ENCODE measurements at regions not wholly inside any gene's neighbourhood (a gene's known extent, or its start where the extent isn't known, plus 50 kb on each side); places are given as distances from the start of the nearest gene placed in this dataset.

DNA sequence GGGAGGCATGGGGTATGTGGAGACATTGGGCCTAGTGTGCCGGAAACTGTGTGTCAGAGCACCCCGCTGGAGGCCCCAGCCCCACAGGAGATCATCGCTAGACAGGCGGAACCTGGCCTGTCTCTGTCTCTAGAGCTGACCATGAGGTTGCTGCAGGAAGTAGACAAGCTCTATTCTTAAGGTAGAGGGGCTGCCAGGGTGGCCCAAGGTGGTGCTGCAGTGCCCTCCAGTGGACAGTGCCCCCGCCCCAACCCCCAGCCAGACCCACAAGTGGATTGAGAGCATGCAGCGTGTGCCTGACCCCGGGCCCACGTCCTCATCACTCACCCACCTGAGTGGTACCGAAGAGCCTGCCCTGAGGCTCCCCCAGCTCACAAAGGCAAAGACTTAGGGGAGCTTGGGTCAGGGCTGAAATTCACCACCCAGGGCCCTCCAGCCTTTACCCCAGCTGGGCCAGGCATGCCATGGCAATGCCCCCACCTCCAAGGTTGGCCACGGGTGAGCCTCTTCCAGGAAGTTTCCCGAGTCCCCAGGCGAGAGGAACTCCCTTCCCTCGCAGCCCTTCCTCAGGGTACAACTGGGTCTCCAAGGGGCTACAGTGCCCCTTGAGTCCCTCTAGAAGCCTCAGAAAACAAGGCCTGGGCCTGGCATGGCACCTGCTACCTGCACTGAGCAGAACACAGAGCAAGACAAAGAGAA is 155.0 kb downstream of the TTC32 start:
- peaks cover 14 to 71% of the 10 kb centered on the region in 2 donors for H3K27me3 Mint-ChIP-seq
- H3K9me3 Mint-ChIP-seq, result no peaks in the 10 kb centered on the region
- no peak overlapping the region for H3K4me3 Mint-ChIP-seq
- no peaks in the 10 kb centered on the region for H3K36me3 Mint-ChIP-seq (ENCODE audit: insufficient read depth)
- H3K4me1 Mint-ChIP-seq (ENCODE audit: low read depth in 2 of 2), result no peaks in the 10 kb centered on the region
- H3K27ac Mint-ChIP-seq, result no peak overlapping the region
- ATAC-seq (replicated peaks) (no peak), DNase-seq (no peak)

DNA sequence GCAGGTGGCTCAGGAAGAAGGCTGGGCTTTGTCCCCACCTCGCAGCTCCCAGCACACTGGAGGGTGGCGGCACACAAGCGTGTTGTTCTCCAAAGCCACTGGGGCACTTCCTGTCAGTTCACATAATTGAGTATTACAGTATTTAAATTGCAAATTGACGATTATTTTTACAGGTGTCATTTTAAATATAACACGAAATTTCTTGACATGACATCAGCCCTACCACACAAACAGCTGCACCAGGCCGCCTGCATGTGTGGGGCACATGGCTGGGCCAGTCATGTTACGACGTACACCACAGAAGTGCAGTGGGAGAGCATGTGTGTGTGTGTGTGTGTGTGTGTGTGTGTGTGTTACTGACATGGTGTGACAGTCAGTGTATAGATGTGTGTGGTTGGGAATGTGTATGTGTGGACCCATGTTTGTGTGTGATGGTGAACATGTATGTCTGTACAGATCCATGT is 155.6 kb downstream of the TTC32 start:
- no peaks in the 10 kb centered on the region for H3K36me3 Mint-ChIP-seq (ENCODE audit: insufficient read depth)
- H3K27me3 Mint-ChIP-seq, result peaks cover 18 to 65% of the 10 kb centered on the region in 2 donors
- H3K27ac Mint-ChIP-seq, result no peak overlapping the region
- DNase-seq (no peak), ATAC-seq (replicated peaks) (no peak)
- H3K9me3 Mint-ChIP-seq, result no peaks in the 10 kb centered on the region
- no peaks in the 10 kb centered on the region for H3K4me1 Mint-ChIP-seq (ENCODE audit: low read depth in 2 of 2)
- H3K4me3 Mint-ChIP-seq, result no peak overlapping the region

DNA sequence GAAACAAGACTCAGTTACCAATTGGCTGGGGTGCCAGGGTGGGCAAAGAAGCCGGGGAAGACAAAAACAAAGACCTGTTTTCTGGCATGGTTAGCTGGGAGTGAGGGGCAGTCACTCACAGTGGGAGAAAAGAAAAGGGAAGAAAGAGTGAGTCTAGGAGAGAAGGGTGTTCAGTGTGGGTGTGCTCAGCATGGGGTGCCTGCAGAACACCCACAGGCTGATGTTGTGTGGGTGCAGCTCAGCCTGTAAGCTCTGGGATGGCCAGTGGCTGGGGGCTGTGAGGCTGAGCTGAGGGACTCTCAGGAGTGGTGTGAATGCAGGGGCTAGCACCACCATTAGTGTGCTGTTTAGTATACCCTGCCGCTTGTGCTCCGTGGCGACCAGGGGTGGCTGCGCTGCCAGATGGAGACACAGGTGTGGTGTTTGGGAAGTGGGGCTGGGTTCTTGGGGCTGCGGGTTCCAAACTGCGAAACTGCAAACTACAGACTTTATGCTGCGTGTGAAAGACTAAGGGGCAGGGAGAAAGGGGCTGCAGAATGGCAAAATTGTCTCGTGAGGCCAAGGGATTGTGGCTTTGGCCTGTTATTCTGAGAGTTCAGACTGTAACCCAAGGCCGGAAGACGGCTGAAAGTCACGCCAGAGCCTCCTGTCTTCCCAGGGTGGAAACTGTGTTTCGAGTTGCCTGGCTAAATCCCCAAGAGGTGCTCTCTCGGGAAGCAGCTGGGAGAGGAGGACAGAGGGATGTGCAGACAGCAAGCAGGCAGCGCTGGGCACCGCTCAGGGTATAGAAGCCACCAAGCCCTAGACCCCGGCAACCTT is 156.3 kb downstream of the TTC32 start:
- DNase-seq, result no peak
- Mint-ChIP-seq H3K4me1 (ENCODE audit: low read depth in 2 of 2) (no peaks in the 10 kb centered on the region), H3K4me3 (no peak overlapping the region), H3K27ac (peak overlapping the region in 1 of 2 donors; percentile 44), H3K27me3 (peaks cover 12 to 60% of the 10 kb centered on the region in 2 donors), H3K36me3 (ENCODE audit: insufficient read depth) (no peaks in the 10 kb centered on the region), H3K9me3 (no peaks in the 10 kb centered on the region)
- no peak for ATAC-seq (replicated peaks)

DNA sequence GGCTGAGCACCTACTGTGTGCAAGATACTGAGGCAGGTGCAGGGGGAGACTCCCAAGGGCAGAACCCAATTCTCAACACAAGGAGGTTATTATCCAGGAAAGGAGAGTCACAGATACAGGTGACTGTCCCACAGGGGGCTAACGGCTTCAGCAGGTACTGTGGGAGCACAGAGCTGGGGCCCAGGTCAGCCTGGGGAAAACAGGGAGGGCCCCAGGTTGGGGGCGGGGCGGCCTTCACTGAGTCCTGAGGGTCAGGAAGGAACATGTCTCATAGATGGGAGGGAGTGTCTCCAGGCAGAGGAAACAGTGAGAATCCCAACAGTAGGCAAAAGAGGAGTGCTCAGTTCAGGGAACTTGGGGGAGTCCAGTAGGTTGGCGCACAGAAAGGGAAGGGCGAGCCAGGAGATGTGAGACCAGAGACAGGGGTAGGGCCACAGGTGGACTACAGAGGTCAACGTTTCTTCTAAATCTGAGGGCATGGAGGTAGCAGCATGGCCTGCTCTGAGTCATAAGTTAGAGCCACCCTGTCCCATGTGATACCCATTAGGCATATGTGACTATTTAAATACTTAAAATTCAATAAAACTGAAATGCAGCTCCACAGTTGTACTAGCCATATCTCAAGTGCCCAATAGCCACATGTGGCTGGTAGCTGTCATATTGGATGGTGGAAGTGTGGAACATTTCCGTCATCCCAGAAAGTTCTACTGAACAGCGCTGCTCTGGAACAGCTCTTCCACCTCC is 157.2 kb downstream of the TTC32 start:
- H3K36me3 Mint-ChIP-seq (ENCODE audit: insufficient read depth), result no peaks in the 10 kb centered on the region
- no peaks in the 10 kb centered on the region for H3K9me3 Mint-ChIP-seq
- H3K4me1 Mint-ChIP-seq (ENCODE audit: low read depth in 2 of 2), result no peaks in the 10 kb centered on the region
- peak overlapping the region in 1 of 2 donors; percentile 44 for H3K27ac Mint-ChIP-seq
- no peak overlapping the region for H3K4me3 Mint-ChIP-seq
- DNase-seq, result no peak
- H3K27me3 Mint-ChIP-seq, result peaks cover 5 to 60% of the 10 kb centered on the region in 2 donors
- no peak for ATAC-seq (replicated peaks)

DNA sequence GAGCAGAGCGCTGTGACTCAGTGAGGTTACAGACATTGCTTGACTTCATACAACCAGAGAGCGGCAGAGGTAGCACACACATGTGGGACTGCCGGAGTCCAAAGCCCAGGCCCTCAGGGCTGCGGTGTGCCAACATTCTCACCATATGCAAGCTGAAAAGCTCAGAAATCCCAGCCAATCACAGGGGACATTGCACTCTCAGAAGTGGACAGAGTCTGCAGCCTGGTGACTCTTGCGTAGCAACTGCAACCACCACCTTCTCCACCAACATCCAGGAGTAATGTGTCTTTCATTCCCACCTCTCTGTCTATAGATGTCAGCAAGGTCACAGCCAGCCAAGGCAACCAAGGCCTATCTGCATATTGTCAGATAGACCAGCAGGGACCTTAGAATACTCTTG is 158.1 kb downstream of the TTC32 start:
- ATAC-seq (replicated peaks) (no peak), DNase-seq (no peak)
- H3K36me3 Mint-ChIP-seq (ENCODE audit: insufficient read depth), result no peaks in the 10 kb centered on the region
- H3K27me3 Mint-ChIP-seq, result peaks cover 13 to 61% of the 10 kb centered on the region in 2 donors
- H3K9me3 Mint-ChIP-seq, result no peaks in the 10 kb centered on the region
- no peaks in the 10 kb centered on the region for H3K4me1 Mint-ChIP-seq (ENCODE audit: low read depth in 2 of 2)
- no peak overlapping the region for H3K4me3 Mint-ChIP-seq
- H3K27ac Mint-ChIP-seq, result no peak overlapping the region

DNA sequence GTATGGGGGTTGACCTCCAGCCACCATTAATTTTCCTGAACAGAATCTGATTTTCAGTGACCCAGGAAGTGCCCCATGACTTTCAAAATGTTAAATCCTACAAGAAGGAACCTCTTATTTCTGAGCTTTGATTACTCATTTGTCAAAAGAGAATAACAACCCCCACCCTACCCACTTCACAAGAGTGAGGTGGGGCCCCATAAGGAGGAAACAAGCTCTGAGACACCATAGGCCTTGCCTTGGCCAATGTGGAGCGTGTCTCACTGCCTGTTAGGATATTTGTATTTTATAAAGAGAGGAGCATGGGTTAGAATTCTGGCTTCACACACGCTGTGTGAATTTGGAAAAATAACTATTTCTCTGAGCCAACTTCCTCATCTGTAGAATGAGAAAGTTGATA is 158.9 kb downstream of the TTC32 start:
- H3K27ac Mint-ChIP-seq, result no peak overlapping the region
- no peaks in the 10 kb centered on the region for H3K4me1 Mint-ChIP-seq (ENCODE audit: low read depth in 2 of 2)
- H3K9me3 Mint-ChIP-seq, result no peaks in the 10 kb centered on the region
- peaks cover 20 to 61% of the 10 kb centered on the region in 2 donors for H3K27me3 Mint-ChIP-seq
- H3K36me3 Mint-ChIP-seq (ENCODE audit: insufficient read depth), result no peaks in the 10 kb centered on the region
- no peak overlapping the region for H3K4me3 Mint-ChIP-seq
- no peak for DNase-seq
- no peak for ATAC-seq (replicated peaks)

DNA sequence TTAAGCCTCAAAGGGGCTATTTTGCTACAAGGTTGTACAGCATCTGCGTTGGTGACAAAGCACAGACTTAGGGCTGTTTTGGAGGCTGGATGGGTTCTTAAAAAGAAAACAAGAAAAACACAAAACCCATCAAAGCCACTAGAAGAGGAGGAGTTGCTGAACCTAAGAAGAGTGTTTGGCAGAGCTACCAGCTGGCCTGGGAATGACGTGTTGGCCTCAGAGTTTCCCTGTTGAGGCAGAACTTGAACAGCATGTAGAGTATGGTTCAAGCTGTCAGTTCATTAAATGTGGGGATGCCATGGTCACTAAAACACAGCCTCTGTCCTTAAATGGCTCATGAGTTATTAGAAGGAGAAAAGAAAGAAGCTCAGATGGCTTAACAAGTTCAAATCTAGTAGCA is 162.5 kb downstream of the TTC32 start:
- Mint-ChIP-seq H3K4me3 (no peak overlapping the region), H3K27ac (no peak overlapping the region), H3K36me3 (ENCODE audit: insufficient read depth) (peaks cover 2% of the 10 kb centered on the region), H3K4me1 (ENCODE audit: low read depth in 2 of 2) (no peaks in the 10 kb centered on the region), H3K27me3 (peaks cover 40 to 66% of the 10 kb centered on the region in 2 donors), H3K9me3 (no peaks in the 10 kb centered on the region)
- DNase-seq (no peak), ATAC-seq (replicated peaks) (no peak)

DNA sequence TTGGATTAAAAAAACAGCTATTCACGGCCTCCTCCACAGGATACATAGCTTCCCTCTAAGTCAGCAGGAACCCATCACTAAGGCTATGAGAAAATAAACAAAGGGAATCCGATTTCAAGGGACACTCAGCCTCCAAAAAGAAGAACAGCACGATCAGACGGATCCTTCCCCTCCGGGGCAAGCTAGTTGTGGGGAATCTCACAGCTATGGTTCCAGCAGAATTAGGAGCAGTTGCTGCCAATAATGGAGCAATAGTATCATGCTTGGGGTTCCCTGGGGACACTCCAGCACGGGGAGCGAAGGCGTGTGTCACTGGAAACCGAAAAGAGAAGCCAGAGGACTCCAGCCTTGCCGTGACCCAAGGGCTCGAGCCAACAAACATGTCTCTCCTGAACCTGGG is 163.1 kb downstream of the TTC32 start:
- peaks cover 40 to 60% of the 10 kb centered on the region in 2 donors for H3K27me3 Mint-ChIP-seq
- DNase-seq (no peak), ATAC-seq (replicated peaks) (no peak)
- no peaks in the 10 kb centered on the region for H3K4me1 Mint-ChIP-seq (ENCODE audit: low read depth in 2 of 2)
- H3K36me3 Mint-ChIP-seq (ENCODE audit: insufficient read depth), result peaks cover 2% of the 10 kb centered on the region
- H3K27ac Mint-ChIP-seq, result no peak overlapping the region
- H3K9me3 Mint-ChIP-seq, result no peaks in the 10 kb centered on the region
- no peak overlapping the region for H3K4me3 Mint-ChIP-seq

DNA sequence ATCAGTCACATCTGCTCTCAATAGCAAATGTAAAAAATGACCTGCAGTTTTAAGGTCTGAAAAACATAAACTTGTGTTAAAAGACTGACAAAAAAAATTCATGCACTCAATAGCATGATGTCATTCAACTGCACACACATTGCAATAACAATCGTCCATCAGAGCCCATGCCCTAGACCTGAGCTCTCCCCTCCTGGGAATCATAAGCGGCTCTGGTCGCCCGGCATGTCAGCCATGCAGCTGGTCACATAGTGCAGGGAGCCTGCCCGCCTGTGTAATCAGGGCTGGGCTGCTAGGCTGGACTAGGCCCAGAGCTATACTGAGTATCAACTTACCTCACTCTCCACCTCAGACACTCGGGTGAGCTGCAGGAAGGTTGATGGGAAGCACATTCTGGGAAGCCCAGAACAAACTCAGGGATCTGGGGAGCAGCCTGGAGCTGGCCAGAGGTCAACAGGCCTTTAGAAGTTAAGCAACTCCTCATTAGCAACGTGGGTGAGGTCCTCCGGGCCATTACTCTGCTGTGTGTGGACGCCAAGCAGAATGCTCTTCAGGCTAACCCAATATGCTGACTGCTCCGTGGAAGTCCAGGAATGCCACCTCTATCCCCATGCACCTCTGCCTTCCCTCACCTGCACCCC is 165.5 kb downstream of the TTC32 start:
- DNase-seq, result no peak
- H3K27me3 Mint-ChIP-seq, result peaks cover 46 to 70% of the 10 kb centered on the region in 2 donors
- H3K4me3 Mint-ChIP-seq, result no peak overlapping the region
- no peaks in the 10 kb centered on the region for H3K9me3 Mint-ChIP-seq
- no peak overlapping the region for H3K27ac Mint-ChIP-seq
- no peaks in the 10 kb centered on the region for H3K4me1 Mint-ChIP-seq (ENCODE audit: low read depth in 2 of 2)
- H3K36me3 Mint-ChIP-seq (ENCODE audit: insufficient read depth), result peaks cover 2% of the 10 kb centered on the region
- ATAC-seq (replicated peaks), result no peak

DNA sequence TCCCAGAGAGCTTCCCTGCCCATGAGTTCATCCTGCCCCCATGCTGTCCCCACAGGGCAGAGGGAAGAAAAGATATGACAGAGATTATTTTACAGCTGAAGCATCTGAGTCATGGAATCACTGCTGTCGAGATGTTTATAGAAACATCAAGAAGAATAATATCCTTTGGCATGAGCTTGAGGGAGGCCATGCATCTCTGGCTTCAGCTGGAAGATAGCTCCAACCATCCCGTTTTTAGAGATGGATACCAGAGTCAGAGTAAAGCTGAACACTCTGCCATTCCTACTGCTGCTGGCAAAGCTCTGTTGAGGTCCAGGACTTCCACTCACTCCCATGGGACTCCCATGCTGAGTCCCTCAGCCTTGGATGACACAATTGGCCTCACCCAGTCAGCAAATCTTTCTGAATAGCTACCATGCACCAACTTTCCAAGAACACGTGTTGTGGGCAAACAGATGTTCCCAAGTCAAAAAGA is 167.8 kb downstream of the TTC32 start:
- Mint-ChIP-seq H3K36me3 (ENCODE audit: insufficient read depth) (peaks cover 2% of the 10 kb centered on the region), H3K27ac (no peak overlapping the region)

DNA sequence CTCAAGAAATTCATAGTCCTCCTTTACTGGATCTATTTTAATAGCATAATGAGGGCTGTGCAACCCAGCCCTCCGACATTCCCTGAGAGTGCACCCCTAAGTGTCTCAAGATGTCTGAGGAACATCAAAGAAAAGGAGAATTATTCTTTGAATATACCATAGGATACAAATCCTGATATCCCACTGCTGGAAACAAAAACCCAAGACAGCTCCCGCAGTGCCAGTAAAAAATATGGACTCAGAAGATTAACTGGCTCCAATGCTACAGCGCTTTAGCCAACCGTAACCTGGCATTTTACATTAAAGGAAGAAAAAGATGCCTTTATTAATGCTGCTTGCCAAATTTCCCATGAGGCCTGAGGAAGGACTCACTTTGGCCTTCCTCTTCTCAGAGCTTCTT is 168.4 kb downstream of the TTC32 start:
- DNase-seq (no peak), ATAC-seq (replicated peaks) (no peak)
- Mint-ChIP-seq H3K27me3 (peaks cover 40 to 54% of the 10 kb centered on the region in 2 donors), H3K27ac (no peak overlapping the region), H3K9me3 (no peaks in the 10 kb centered on the region), H3K4me3 (no peak overlapping the region), H3K4me1 (ENCODE audit: low read depth in 2 of 2) (no peaks in the 10 kb centered on the region), H3K36me3 (ENCODE audit: insufficient read depth) (peaks cover 2% of the 10 kb centered on the region)

More for the DNA sequence above, 167.8 kb downstream of the TTC32 start:
- Mint-ChIP-seq H3K9me3 (no peaks in the 10 kb centered on the region), H3K27me3 (peaks cover 39 to 54% of the 10 kb centered on the region in 2 donors), H3K4me1 (ENCODE audit: low read depth in 2 of 2) (no peaks in the 10 kb centered on the region), H3K4me3 (no peak overlapping the region)
- DNase-seq (no peak), ATAC-seq (replicated peaks) (no peak)

DNA sequence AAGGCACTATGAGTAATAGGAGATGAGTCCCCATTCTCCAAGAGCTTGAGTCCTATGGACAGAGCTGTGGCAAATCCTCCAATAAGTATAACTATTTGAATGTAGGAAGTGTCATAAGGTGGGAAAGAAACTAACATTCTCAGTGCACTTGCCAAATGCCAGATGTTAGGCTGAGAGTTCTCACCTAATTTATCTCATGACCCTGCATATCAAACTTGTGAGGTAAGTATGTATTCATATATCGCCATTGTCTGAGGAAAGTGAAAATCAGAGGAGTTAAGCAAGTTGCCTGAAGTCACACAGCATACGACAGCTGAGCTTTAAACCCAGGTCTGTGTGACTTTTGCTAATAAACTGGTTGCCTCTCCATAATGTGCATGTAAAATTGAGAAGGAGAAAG is 169.5 kb downstream of the TTC32 start:
- H3K36me3 Mint-ChIP-seq (ENCODE audit: insufficient read depth), result peaks cover 2% of the 10 kb centered on the region
- ATAC-seq (replicated peaks) (no peak), DNase-seq (no peak)
- H3K4me1 Mint-ChIP-seq (ENCODE audit: low read depth in 2 of 2), result peaks cover 0 to 2% of the 10 kb centered on the region in 2 donors
- H3K4me3 Mint-ChIP-seq, result no peak overlapping the region
- peaks cover 33 to 54% of the 10 kb centered on the region in 2 donors for H3K27me3 Mint-ChIP-seq
- H3K9me3 Mint-ChIP-seq, result no peaks in the 10 kb centered on the region
- H3K27ac Mint-ChIP-seq, result no peak overlapping the region

DNA sequence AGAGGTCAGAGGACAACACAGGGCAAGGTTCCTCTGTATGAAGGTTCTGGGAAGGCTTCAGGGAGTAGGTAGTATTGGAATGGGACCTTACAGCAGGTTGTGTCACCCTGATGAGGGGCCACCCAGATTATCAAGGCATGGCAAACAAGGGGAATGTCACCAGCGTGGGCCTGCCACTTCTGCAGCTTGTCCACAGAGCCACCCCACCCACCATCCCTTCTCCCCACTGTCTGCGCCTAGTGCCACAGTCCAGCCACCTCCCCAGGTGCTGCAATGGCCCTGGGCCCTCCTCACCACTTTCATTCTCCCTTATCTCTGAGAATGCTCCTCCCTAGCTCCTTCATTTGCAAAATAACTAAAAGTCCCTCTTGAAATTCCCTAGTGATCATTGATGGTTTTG is 170.3 kb downstream of the TTC32 start:
- H3K9me3 Mint-ChIP-seq, result no peaks in the 10 kb centered on the region
- DNase-seq (no peak), ATAC-seq (replicated peaks) (no peak)
- H3K27ac Mint-ChIP-seq, result no peak overlapping the region
- peaks cover 33 to 50% of the 10 kb centered on the region in 2 donors for H3K27me3 Mint-ChIP-seq
- peaks cover 0 to 2% of the 10 kb centered on the region in 2 donors for H3K4me1 Mint-ChIP-seq (ENCODE audit: low read depth in 2 of 2)
- no peak overlapping the region for H3K4me3 Mint-ChIP-seq
- H3K36me3 Mint-ChIP-seq (ENCODE audit: insufficient read depth), result peaks cover 2% of the 10 kb centered on the region

Measured in effector memory CD8-positive, alpha-beta T cell (primary cell).